HG03095 (cell line): ENCODE measurements at regions not wholly inside any gene's neighbourhood (a gene's known extent, or its start where the extent isn't known, plus 50 kb on each side); places are given as distances from the start of the nearest gene placed in this dataset.

Experiments
- ATAC-seq: cut with Tn5 transposase; IDR thresholded peaks from one replicate; pipeline ENCODE4 v1.9.1; 2021; ENCODE audit warnings: moderate library complexity; ENCODE audit not compliant: unreplicated experiment

GRCh38 chr17:72402727-72403210, 281.9 kb downstream of the SOX9 start:
- ATAC-seq, result no peak

GRCh38 chr17:72403713-72404209, 282.9 kb downstream of the SOX9 start:
- no peak for ATAC-seq

GRCh38 chr17:72404872-72405271, 284.1 kb downstream of the SOX9 start:
- ATAC-seq, result no peak

- no peak for ATAC-seq
Observed at GRCh38 chr17:72405662-72406230, 284.9 kb downstream of the SOX9 start.

- ATAC-seq, result no peak
Observed at GRCh38 chr17:72406498-72406897, 285.7 kb downstream of the SOX9 start.

- peak; percentile 74 for ATAC-seq
Observed at GRCh38 chr17:72407336-72407909, 286.6 kb downstream of the SOX9 start.

- ATAC-seq, result no peak
Observed at GRCh38 chr17:72407931-72408330, 287.1 kb downstream of the SOX9 start.

- ATAC-seq, result no peak
Observed at GRCh38 chr17:72408641-72409040, 287.8 kb downstream of the SOX9 start.

GRCh38 chr17:72409405-72410002, 288.7 kb downstream of the SOX9 start:
- no peak for ATAC-seq

- ATAC-seq, result no peak
Observed at GRCh38 chr17:72411124-72411563, 290.3 kb downstream of the SOX9 start.

GRCh38 chr17:72412650-72413076, 291.8 kb downstream of the SOX9 start:
- no peak for ATAC-seq

- no peak for ATAC-seq
Observed at GRCh38 chr17:72413077-72414031, 292.5 kb downstream of the SOX9 start.

- no peak for ATAC-seq
Observed at GRCh38 chr17:72414032-72414396, 293.2 kb downstream of the SOX9 start.

- ATAC-seq, result no peak
Observed at GRCh38 chr17:72414967-72415853, 294.4 kb downstream of the SOX9 start.

GRCh38 chr17:72416054-72416675, 295.3 kb downstream of the SOX9 start:
- ATAC-seq, result no peak

GRCh38 chr17:72416905-72417304, 296.1 kb downstream of the SOX9 start:
- no peak for ATAC-seq

GRCh38 chr17:72417627-72418026, 296.8 kb downstream of the SOX9 start:
- ATAC-seq, result no peak

GRCh38 chr17:72419866-72420774, 299.3 kb downstream of the SOX9 start:
- ATAC-seq, result peak; percentile 35

GRCh38 chr17:72420775-72421127, 299.9 kb downstream of the SOX9 start:
- no peak for ATAC-seq
